GM12878 (cell line): ENCODE measurements at regions not wholly inside any gene's neighbourhood (a gene's known extent, or its start where the extent isn't known, plus 50 kb on each side); places are given as distances from the start of the nearest gene placed in this dataset.

Experiments used
- ATAC-seq: fragments of 200-7000 bp; cut with Tn5 transposase; 3 replicates; pipeline ENCODE4 v1.9.1; 2020; ENCODE audit warnings: mild to moderate bottlenecking, moderate library complexity
- BruUV-seq: library from RNA; stranded (reverse); fragments of 400-500 nt; replicated peaks from 2 replicates; lab custom pipeline; 2021; lab: Mats Ljungman, UMichigan
- CTCF ChIA-PET: fragments of 300-600 bp; sonication (Branson Sonifier 250); formaldehyde crosslinking; extraction: SDS; loops from one replicate; lab custom pipeline; 2021; ENCODE audit warnings: inconsistent platforms; lab: Yijun Ruan, JAX
- POLR2A ChIA-PET: fragments of 350-600 bp; formaldehyde crosslinking; extraction: SDS; loops from one replicate; lab custom pipeline; 2021; ENCODE audit warnings: inconsistent platforms; lab: Charles Lee
- RAD21 ChIA-PET: fragments of 300-600 bp; sonication (Branson Sonifier 250); formaldehyde crosslinking; loops from one replicate; lab custom pipeline; 2023; ENCODE audit warnings: antibody characterized with exemption; ENCODE audit not compliant: unreplicated experiment; lab: Charles Lee
- SMC1A ChIA-PET: fragments of 300-600 bp; sonication (Branson Sonifier 250); formaldehyde crosslinking; loops from one replicate; lab custom pipeline; 2023; ENCODE audit not compliant: unreplicated experiment, uncharacterized antibody; lab: Charles Lee
- DNase-seq: peaks from one replicate; pipeline ENCODE4 v3.0.0-alpha.2; 2011; ENCODE audit warnings: low read depth, low spot score
- FAIRE-seq: peaks from 3 replicates; lab custom pipeline; 2011; peaks lifted over from hg19 to GRCh38; lab: Jason Lieb, UNC
- H2AFZ ChIP-seq: 2 replicates; pipeline ENCODE4 v1.6.0; 2011; ENCODE audit warnings: low read depth, low read length, control low read depth; ENCODE audit not compliant: control insufficient read depth
- H3K27ac ChIP-seq: 2 replicates; pipeline ENCODE4 v1.5.1; 2011; ENCODE audit warnings: control low read depth; ENCODE audit not compliant: control insufficient read depth, insufficient read depth
- H3K27me3 ChIP-seq, 2 experiments: replicated peaks in 1 of 2; 2 replicates each; pipeline versions ENCODE4 v1.6.0 to v1.6.1; 2011; ENCODE audit warnings: low read length in 1 of 2; ENCODE audit not compliant: control insufficient read depth in 2 of 2, insufficient read depth in 2 of 2
- H3K36me3 ChIP-seq, 2 experiments: 2 replicates each; pipeline ENCODE4 v1.5.1; 2011; ENCODE audit warnings: low read length in 1 of 2; ENCODE audit not compliant: control insufficient read depth in 2 of 2, insufficient read depth in 2 of 2
- H3K4me1 ChIP-seq: 2 replicates; pipeline ENCODE4 v1.6.1; 2011; ENCODE audit warnings: mild to moderate bottlenecking, low read length, moderate library complexity, mixed read lengths; ENCODE audit not compliant: control insufficient read depth, insufficient read depth
- H3K4me2 ChIP-seq: 2 replicates; pipeline ENCODE4 v1.6.0; 2011; ENCODE audit warnings: control low read depth; ENCODE audit not compliant: control insufficient read depth, insufficient read depth
- H3K4me3 ChIP-seq: fragments of 200-600 bp; sonication (generic); 2 replicates; pipeline ENCODE4 v1.5.1; 2016
- H3K79me2 ChIP-seq: 2 replicates; pipeline ENCODE4 v1.6.0; 2011; ENCODE audit warnings: low read length; ENCODE audit not compliant: control insufficient read depth, insufficient read depth
- H3K9ac ChIP-seq: 2 replicates; pipeline ENCODE4 v1.8.0; 2011; ENCODE audit warnings: low read length, control low read depth, mixed read lengths; ENCODE audit not compliant: control insufficient read depth, insufficient read depth
- H3K9me3 ChIP-seq: replicated peaks from 3 replicates; pipeline ENCODE4 v1.5.1; 2011; ENCODE audit warnings: mild to moderate bottlenecking, low read length; ENCODE audit not compliant: control insufficient read depth, insufficient read depth
- H4K20me1 ChIP-seq: 2 replicates; pipeline ENCODE4 v1.6.0; 2011; ENCODE audit not compliant: control insufficient read depth, insufficient read depth
- BACH1 ChIP-seq: fragments of 450-650 bp; IDR thresholded peaks from 2 replicates; pipeline ENCODE4 v1.6.1; 2017; ENCODE audit warnings: mild to moderate bottlenecking, borderline replicate concordance
- CBFB ChIP-seq: IDR thresholded peaks from 2 replicates; pipeline ENCODE4 v1.6.1; 2016; ENCODE audit warnings: antibody characterized with exemption, low read depth
- CBX3 ChIP-seq: fragments of 200-600 bp; sonication (generic); IDR thresholded peaks from 2 replicates; pipeline ENCODE4 v1.6.1; 2016; ENCODE audit warnings: low read depth, borderline replicate concordance
- CREB1 ChIP-seq: IDR thresholded peaks from 2 replicates; pipeline ENCODE4 v1.6.1; 2012; ENCODE audit warnings: low read depth, mild to moderate bottlenecking, inconsistent platforms
- FOXM1 ChIP-seq: IDR thresholded peaks from 2 replicates; pipeline ENCODE4 v1.6.1; 2012; ENCODE audit warnings: low read depth, mild to moderate bottlenecking, inconsistent platforms, low read length, moderate library complexity
- MTA2 ChIP-seq: fragments of 450-650 bp; IDR thresholded peaks from 2 replicates; pipeline ENCODE4 v1.6.1; 2016; ENCODE audit warnings: low read depth, mild to moderate bottlenecking, moderate library complexity
- MTA3 ChIP-seq: IDR thresholded peaks from 2 replicates; pipeline ENCODE4 v1.6.1; 2012; ENCODE audit warnings: low read length, inconsistent platforms, borderline replicate concordance
- TARDBP ChIP-seq: IDR thresholded peaks from 2 replicates; pipeline ENCODE4 v1.6.1; 2016; ENCODE audit warnings: borderline replicate concordance
- WGBS: methylation state at CpG from one replicate; pipeline ENCODE4 v1.1.6; 2016; ENCODE audit warnings: low lambda C conversion rate; ENCODE audit not compliant: insufficient replicate concordance, insufficient coverage; ENCODE audit errors: missing lambda C conversion rate; 5-methylcytosine and 5-hydroxymethylcytosine counted together
- in situ Hi-C: fragments of 300-500 bp; cut with MboI; formaldehyde crosslinking; loops from 9 replicates; pipeline ENCODE4 v1.14.3; 2018; ENCODE audit warnings: mixed read lengths
- intact Hi-C: fragments of 100-400 bp; cut with micrococcal nuclease; formaldehyde crosslinking; loops from one replicate; pipeline ENCODE4 v1.14.2; 2022; ENCODE audit not compliant: unreplicated experiment
- TF ChIP-seq, protein P1 (sequence below): fragments of 450-650 bp; IDR thresholded peaks from 2 replicates; pipeline ENCODE4 v1.6.1; 2017; ENCODE audit warnings: antibody characterized with exemption, mild to moderate bottlenecking, moderate library complexity
- TF ChIP-seq, protein P2 (sequence below): IDR thresholded peaks from 2 replicates; pipeline ENCODE4 v1.6.1; 2012; ENCODE audit warnings: low read length, inconsistent platforms
- TF ChIP-seq, protein P3 (sequence below): fragments of 450-650 bp; IDR thresholded peaks from 2 replicates; pipeline ENCODE4 v1.6.1; 2016; ENCODE audit warnings: mild to moderate bottlenecking

DNA sequence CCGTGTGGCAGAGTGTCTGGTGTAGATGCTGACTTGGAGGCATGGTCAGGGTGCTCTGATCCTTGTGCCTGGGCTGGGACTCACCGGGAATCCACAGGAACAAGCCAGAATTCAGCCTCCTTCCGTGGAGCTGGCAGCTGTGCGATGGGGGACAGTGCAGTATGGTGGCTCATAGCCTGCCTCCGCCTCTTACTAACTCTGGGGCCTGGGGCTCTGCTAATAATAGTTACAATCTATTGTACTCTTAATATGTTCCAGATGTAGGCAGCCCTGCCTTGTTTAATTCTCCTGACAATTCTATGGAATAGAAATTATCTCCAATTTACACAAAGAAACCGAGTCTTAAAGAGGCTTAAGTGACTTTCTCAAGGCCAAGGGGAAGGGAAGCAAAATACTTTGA, 77.6 kb downstream of the PCDH1 start:
- in situ Hi-C loops: no loop called here
- FAIRE-seq (no peak), DNase-seq (no peak), ATAC-seq (no peak)
- Histone ChIP-seq H3K4me3 (no peak overlapping the region), H4K20me1 (no peaks in the 10 kb centered on the region), H3K36me3 (no peaks in the 10 kb centered on the region), H3K27ac (no peak overlapping the region), H3K79me2 (no peaks in the 10 kb centered on the region), H3K4me1 (no peaks in the 10 kb centered on the region), H2AFZ (no peak overlapping the region), H3K9ac (no peak overlapping the region), H3K4me2 (no peak overlapping the region), H3K27me3 (peaks cover 3 to 9% of the 10 kb centered on the region in 2 experiments), H3K9me3 (no peaks in the 10 kb centered on the region)
- RAD21 ChIA-PET: no interaction called here
- POLR2A ChIA-PET: no interaction called here
- SMC1A ChIA-PET: no interaction called here
- no TSS peak for BruUV-seq
- intact Hi-C loops: no loop called here
- CTCF ChIA-PET: interaction anchor here (0.7 to 4.3 kb wide), 2 partner anchors 79 to 715 kb away, joined by 3 to 12 read pairs; no protein-coding TSS in a partner anchor
- TF ChIP-seq MTA2: no peak
- TF ChIP-seq FOXM1: no peak
- TF ChIP-seq, protein P1, sequence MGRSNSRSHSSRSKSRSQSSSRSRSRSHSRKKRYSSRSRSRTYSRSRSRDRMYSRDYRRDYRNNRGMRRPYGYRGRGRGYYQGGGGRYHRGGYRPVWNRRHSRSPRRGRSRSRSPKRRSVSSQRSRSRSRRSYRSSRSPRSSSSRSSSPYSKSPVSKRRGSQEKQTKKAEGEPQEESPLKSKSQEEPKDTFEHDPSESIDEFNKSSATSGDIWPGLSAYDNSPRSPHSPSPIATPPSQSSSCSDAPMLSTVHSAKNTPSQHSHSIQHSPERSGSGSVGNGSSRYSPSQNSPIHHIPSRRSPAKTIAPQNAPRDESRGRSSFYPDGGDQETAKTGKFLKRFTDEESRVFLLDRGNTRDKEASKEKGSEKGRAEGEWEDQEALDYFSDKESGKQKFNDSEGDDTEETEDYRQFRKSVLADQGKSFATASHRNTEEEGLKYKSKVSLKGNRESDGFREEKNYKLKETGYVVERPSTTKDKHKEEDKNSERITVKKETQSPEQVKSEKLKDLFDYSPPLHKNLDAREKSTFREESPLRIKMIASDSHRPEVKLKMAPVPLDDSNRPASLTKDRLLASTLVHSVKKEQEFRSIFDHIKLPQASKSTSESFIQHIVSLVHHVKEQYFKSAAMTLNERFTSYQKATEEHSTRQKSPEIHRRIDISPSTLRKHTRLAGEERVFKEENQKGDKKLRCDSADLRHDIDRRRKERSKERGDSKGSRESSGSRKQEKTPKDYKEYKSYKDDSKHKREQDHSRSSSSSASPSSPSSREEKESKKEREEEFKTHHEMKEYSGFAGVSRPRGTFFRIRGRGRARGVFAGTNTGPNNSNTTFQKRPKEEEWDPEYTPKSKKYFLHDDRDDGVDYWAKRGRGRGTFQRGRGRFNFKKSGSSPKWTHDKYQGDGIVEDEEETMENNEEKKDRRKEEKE: no peak
- TF ChIP-seq, protein P2, sequence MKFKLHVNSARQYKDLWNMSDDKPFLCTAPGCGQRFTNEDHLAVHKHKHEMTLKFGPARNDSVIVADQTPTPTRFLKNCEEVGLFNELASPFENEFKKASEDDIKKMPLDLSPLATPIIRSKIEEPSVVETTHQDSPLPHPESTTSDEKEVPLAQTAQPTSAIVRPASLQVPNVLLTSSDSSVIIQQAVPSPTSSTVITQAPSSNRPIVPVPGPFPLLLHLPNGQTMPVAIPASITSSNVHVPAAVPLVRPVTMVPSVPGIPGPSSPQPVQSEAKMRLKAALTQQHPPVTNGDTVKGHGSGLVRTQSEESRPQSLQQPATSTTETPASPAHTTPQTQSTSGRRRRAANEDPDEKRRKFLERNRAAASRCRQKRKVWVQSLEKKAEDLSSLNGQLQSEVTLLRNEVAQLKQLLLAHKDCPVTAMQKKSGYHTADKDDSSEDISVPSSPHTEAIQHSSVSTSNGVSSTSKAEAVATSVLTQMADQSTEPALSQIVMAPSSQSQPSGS: no peak
- TF ChIP-seq, protein P3, sequence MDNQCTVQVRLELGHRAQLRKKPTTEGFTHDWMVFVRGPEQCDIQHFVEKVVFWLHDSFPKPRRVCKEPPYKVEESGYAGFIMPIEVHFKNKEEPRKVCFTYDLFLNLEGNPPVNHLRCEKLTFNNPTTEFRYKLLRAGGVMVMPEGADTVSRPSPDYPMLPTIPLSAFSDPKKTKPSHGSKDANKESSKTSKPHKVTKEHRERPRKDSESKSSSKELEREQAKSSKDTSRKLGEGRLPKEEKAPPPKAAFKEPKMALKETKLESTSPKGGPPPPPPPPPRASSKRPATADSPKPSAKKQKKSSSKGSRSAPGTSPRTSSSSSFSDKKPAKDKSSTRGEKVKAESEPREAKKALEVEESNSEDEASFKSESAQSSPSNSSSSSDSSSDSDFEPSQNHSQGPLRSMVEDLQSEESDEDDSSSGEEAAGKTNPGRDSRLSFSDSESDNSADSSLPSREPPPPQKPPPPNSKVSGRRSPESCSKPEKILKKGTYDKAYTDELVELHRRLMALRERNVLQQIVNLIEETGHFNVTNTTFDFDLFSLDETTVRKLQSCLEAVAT: no peak
- TF ChIP-seq CBX3: no peak
- no peak for TF ChIP-seq CBFB
- TF ChIP-seq CREB1: no peak
- TF ChIP-seq BACH1: no peak
- no peak for TF ChIP-seq TARDBP
- TF ChIP-seq MTA3: no peak
- WGBS: 2% methylated on average over 6 of the region's 6 CpGs
